WTC11 (cell line): ENCODE measurements at regions not wholly inside any gene's neighbourhood (a gene's known extent, or its start where the extent isn't known, plus 50 kb on each side); places are given as distances from the start of the nearest gene placed in this dataset.

Experiments used
- ATAC-seq: fragments of 200-7000 bp; cut with Tn5 transposase; 2 replicates; pipeline ENCODE4 v1.10.0; 2021; ENCODE audit warnings: mild to moderate bottlenecking, moderate library complexity
- CTCF ChIA-PET: fragments of 300-600 bp; sonication (Branson Sonifier 250); formaldehyde crosslinking; loops from one replicate; lab custom pipeline; 2021; ENCODE audit warnings: antibody characterized with exemption; lab: Charles Lee
- POLR2A ChIA-PET: fragments of 350-600 bp; sonication (Branson Sonifier 250); formaldehyde crosslinking; loops from one replicate; lab custom pipeline; 2021; ENCODE audit warnings: antibody characterized with exemption; lab: Charles Lee
- DNase-seq: peaks from one replicate; pipeline ENCODE4 v3.0.0; 2021; ENCODE audit warnings: low spot score
- H3K27ac Mint-ChIP-seq: 2 replicates; pipeline ENCODE4 v1.8.0; 2021; ENCODE audit warnings: mixed read lengths
- H3K27me3 Mint-ChIP-seq: 2 replicates; pipeline ENCODE4 v1.8.0; 2021; ENCODE audit warnings: low read depth, mild to moderate bottlenecking, moderate library complexity, mixed read lengths
- H3K36me3 Mint-ChIP-seq: 2 replicates; pipeline ENCODE4 v1.8.0; 2021; ENCODE audit warnings: mixed read lengths
- H3K4me1 Mint-ChIP-seq: 2 replicates; pipeline ENCODE4 v1.8.0; 2022; ENCODE audit warnings: mixed read lengths
- H3K4me3 Mint-ChIP-seq: 2 replicates; pipeline ENCODE4 v1.8.0; 2021; ENCODE audit warnings: mild to moderate bottlenecking, moderate library complexity, mixed read lengths
- H3K9me3 Mint-ChIP-seq: 2 replicates; pipeline ENCODE4 v1.8.0; 2021; ENCODE audit warnings: mixed read lengths
- ATF1 ChIP-seq: sonication (generic); formaldehyde crosslinking; IDR thresholded peaks from 2 replicates; pipeline ENCODE4 v1.8.1; 2023; ENCODE audit warnings: mild to moderate bottlenecking, moderate library complexity, missing genetic modification reagents
- ATF6 ChIP-seq: sonication (generic); formaldehyde crosslinking; IDR thresholded peaks from 2 replicates; pipeline ENCODE4 v1.8.1; 2023; ENCODE audit warnings: mild to moderate bottlenecking, missing genetic modification reagents
- CREB1 ChIP-seq: sonication (generic); formaldehyde crosslinking; IDR thresholded peaks from 2 replicates; pipeline ENCODE4 v1.8.0; 2023; ENCODE audit warnings: mild to moderate bottlenecking, missing genetic modification reagents
- CTCF ChIP-seq: fragments of 200-600 bp; IDR thresholded peaks from 2 replicates; pipeline ENCODE4 v1.8.0; 2022; ENCODE audit warnings: antibody characterized with exemption
- ERG ChIP-seq: fragments of 250-450 bp; sonication (Bioruptor Pico); IDR thresholded peaks from 2 replicates; pipeline ENCODE4 v1.8.0; 2021; ENCODE audit warnings: mild to moderate bottlenecking
- FOXP1 ChIP-seq: sonication (generic); formaldehyde crosslinking; IDR thresholded peaks from 2 replicates; pipeline ENCODE4 v1.8.0; 2022; ENCODE audit warnings: missing genetic modification reagents, mild to moderate bottlenecking, moderate library complexity, borderline replicate concordance
- FOXP4 ChIP-seq: sonication (generic); formaldehyde crosslinking; IDR thresholded peaks from 2 replicates; pipeline ENCODE4 v1.8.0; 2022; ENCODE audit warnings: mild to moderate bottlenecking, missing genetic modification reagents
- GABPB1 ChIP-seq: sonication (generic); formaldehyde crosslinking; IDR thresholded peaks from 2 replicates; pipeline ENCODE4 v1.8.1; 2023; ENCODE audit warnings: mild to moderate bottlenecking, missing genetic modification reagents
- NFYB ChIP-seq: sonication (generic); formaldehyde crosslinking; conservative IDR thresholded peaks from 2 replicates; pipeline ENCODE4 v1.8.0; 2022; ENCODE audit warnings: low read depth, missing genetic modification reagents
- PREB ChIP-seq: sonication (generic); formaldehyde crosslinking; IDR thresholded peaks from 2 replicates; pipeline ENCODE4 v1.8.1; 2022; ENCODE audit warnings: mild to moderate bottlenecking, missing genetic modification reagents, moderate library complexity, borderline replicate concordance
- ZMAT4 ChIP-seq: fragments of 250-450 bp; sonication (Bioruptor Pico); IDR thresholded peaks from 2 replicates; pipeline ENCODE4 v1.9.0; 2021; ENCODE audit warnings: mild to moderate bottlenecking
- ZNF425 ChIP-seq: fragments of 250-450 bp; sonication (Bioruptor Pico); conservative IDR thresholded peaks from 2 replicates; pipeline ENCODE4 v1.9.0; 2021; ENCODE audit warnings: mild to moderate bottlenecking
- ZSCAN18 ChIP-seq: fragments of 250-450 bp; sonication (Bioruptor Pico); IDR thresholded peaks from 2 replicates; pipeline ENCODE4 v2.1.2; 2022; ENCODE audit warnings: mild to moderate bottlenecking, moderate library complexity

- ATAC-seq (no peak), DNase-seq (no peak)
- H3K9me3 Mint-ChIP-seq, result no peaks in the 10 kb centered on the region
- TF ChIP-seq ERG (CRISPR knock-in tag) (no peak), ZSCAN18 (CRISPR knock-in tag) (no peak), ZNF425 (CRISPR knock-in tag) (no peak), PREB (CRISPR knock-in tag) (no peak), FOXP1 (CRISPR knock-in tag) (no peak), ATF1 (CRISPR knock-in tag) (no peak), CREB1 (no peak), FOXP4 (CRISPR knock-in tag) (no peak)
- H3K27me3 Mint-ChIP-seq, result no peaks in the 10 kb centered on the region
- CTCF ChIA-PET, result no interaction called here
- H3K4me3 Mint-ChIP-seq, result no peak overlapping the region
- H3K4me1 Mint-ChIP-seq, result no peaks in the 10 kb centered on the region
- POLR2A ChIA-PET, result no interaction called here
- no peaks in the 10 kb centered on the region for H3K36me3 Mint-ChIP-seq
- H3K27ac Mint-ChIP-seq, result no peak overlapping the region
Observed at GRCh38 chr9:23431459-23431858, 394.6 kb downstream of the ELAVL2 start.

GRCh38 chr9:23434654-23435053, 391.4 kb downstream of the ELAVL2 start:
- ATAC-seq (no peak), DNase-seq (no peak)
- ChIA-PET CTCF (no interaction called here), POLR2A (no interaction called here)
- H3K36me3 Mint-ChIP-seq, result no peaks in the 10 kb centered on the region
- no peak overlapping the region for H3K4me3 Mint-ChIP-seq
- no peaks in the 10 kb centered on the region for H3K9me3 Mint-ChIP-seq
- TF ChIP-seq GABPB1 (CRISPR knock-in tag), result no peak
- TF ChIP-seq ZMAT4, result no peak
- no peak overlapping the region for H3K27ac Mint-ChIP-seq
- H3K4me1 Mint-ChIP-seq, result peaks cover 6% of the 10 kb centered on the region
- H3K27me3 Mint-ChIP-seq, result no peaks in the 10 kb centered on the region

- ATAC-seq (no peak), DNase-seq (no peak)
- Mint-ChIP-seq H3K27ac (no peak overlapping the region), H3K36me3 (no peaks in the 10 kb centered on the region), H3K4me1 (peaks cover 6% of the 10 kb centered on the region), H3K9me3 (peaks cover 14% of the 10 kb centered on the region), H3K4me3 (no peak overlapping the region), H3K27me3 (no peaks in the 10 kb centered on the region)
- ChIA-PET POLR2A (no interaction called here), CTCF (no interaction called here)
- TF ChIP-seq ATF6 (CRISPR knock-in tag) (no peak), NFYB (no peak), ZNF425 (CRISPR knock-in tag) (no peak), CTCF (no peak)
- TF ChIP-seq, all 79 proteins: peak for 0
Observed at GRCh38 chr9:23438299-23438907, 387.6 kb downstream of the ELAVL2 start.
